GM18508 (cell line): ENCODE measurements at regions not wholly inside any gene's neighbourhood (a gene's known extent, or its start where the extent isn't known, plus 50 kb on each side); places are given as distances from the start of the nearest gene placed in this dataset.
"Not testable (repeated sequence)": the region's sequence is repeated elsewhere in the genome, so short reads cannot be mapped to it uniquely, and the experiment has no call there.

Experiments used
- ATAC-seq: cut with Tn5 transposase; IDR thresholded peaks from one replicate; pipeline ENCODE4 v1.9.1; 2021; ENCODE audit warnings: moderate number of reproducible peaks; ENCODE audit not compliant: insufficient read depth, unreplicated experiment

DNA sequence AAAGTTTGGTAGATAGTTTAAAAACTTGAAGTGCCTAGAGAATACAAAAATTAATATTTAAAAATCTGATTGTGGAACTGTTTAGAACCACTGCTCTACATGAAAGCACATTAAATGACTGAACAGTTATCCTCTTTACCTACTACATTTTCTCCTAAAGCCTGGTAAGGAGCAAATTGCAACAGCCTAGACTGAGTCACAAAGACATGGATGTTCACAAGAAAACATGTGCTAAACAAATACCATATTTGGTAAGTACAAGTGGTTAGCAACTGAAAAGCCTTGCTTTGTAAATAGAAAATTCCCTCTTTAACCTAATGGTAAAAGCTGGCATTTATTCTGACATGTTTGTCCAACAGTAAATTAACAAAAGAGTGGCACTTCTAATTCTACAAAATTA, 203.1 kb downstream of the FBXO8 start:
- ATAC-seq = no peak

GRCh38 chr4:174071595-174071994, 211.9 kb downstream of the FBXO8 start:
- no peak for ATAC-seq

DNA sequence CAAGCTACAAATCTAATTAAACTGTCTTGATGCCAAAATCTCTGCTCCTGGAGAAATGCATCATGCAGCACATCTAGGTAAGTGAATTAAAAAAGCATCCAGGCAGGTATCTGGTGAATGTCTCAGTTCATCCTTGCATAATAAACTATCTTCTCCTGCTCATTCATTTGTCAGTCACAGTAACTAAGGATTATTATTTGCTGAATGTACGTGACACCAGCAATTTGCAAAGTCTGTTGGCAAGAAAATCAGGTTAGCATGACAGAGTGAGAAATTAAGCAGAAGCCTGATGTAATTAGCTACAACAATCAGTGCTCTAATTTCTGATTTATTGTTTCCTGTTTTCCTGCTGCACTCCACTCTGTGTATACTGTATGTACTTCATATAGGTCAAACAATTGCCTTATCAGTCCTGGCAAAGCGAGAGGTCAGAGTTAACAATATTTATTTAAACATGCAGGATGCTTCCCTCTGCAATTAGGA, 213.6 kb downstream of the FBXO8 start:
- ATAC-seq = no peak

DNA sequence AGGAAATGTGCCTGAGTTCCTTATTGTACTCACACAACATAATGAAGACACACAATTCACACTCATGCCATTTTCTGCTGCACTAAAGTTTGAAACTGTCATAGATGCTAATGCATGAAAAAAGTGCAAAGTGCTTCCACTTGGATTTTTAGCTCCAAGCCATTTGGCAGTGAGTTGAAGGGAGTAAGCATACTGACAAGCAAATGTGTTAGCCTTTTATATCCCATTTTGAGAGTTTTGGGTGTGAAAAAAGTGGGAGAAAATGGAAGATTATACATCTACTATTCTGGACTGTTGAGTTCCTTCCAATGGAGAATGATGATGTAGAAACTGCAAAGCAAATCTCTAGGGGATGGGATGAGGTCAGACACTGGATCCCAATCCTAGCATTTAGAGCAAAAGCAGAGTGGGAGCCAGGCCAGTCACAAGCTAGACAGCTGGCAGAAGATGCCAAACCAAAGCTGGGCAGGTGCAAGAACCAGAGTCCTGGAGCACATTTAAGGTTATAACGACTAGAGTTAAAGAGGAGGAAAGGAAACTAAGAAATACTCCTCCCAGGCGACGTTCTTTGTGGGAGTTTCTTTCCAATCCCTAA, 216.8 kb downstream of the FBXO8 start:
- ATAC-seq = no peak

GRCh38 chr4:174062831-174063230, 220.6 kb downstream of the FBXO8 start:
- ATAC-seq = no peak

DNA sequence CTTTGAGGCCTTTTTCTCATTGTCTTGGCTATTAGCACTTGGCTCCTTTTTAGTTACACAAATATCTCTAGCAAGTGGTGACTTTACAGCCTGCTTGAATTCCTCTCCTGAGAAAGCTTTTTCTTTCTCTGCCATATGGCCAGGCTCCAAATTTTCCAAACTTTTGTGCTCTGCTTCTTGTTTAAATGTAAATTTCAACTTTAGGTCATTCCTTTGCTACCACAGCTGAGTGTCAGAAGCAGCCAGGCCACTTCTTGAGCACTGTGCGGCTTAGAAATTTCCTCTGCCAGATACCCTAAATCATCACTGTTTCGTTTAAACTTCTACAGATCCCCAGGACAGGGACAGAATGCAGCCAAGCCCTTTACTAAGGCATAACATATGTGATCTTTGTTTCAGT, 222.4 kb downstream of the FBXO8 start:
- ATAC-seq = no peak

- peak; percentile 64 for ATAC-seq
These were observed 224.6 kb downstream of the FBXO8 start for GRCh38 chr4:174058846-174059245.

GRCh38 chr4:174056959-174057358, 226.5 kb downstream of the FBXO8 start:
- no peak for ATAC-seq

GRCh38 chr4:174055344-174055743, 228.1 kb downstream of the FBXO8 start:
- no peak for ATAC-seq

- ATAC-seq = no peak
These were observed 229.6 kb downstream of the FBXO8 start for GRCh38 chr4:174053895-174054294.

GRCh38 chr4:174047363-174047762, 236.1 kb downstream of the FBXO8 start:
- ATAC-seq = no peak

DNA sequence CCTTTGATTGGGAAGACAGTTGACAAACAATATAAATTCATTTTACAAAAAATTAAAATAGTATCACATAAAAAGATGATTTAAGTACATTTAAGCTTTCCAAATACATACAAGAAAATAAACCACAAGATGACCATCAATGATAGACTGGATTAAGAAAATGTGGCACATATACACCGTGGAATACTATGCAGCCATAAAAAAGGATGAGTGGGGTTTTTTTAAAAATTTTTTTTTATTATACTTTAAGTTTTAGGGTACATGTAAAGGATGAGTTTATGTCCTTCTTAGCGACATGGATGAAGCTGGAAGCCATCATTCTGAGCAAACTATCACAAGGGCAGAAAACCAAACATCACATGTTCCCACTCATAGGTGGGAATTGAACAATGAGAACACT, 237.6 kb downstream of the FBXO8 start:
- ATAC-seq = not testable (repeated sequence)

DNA sequence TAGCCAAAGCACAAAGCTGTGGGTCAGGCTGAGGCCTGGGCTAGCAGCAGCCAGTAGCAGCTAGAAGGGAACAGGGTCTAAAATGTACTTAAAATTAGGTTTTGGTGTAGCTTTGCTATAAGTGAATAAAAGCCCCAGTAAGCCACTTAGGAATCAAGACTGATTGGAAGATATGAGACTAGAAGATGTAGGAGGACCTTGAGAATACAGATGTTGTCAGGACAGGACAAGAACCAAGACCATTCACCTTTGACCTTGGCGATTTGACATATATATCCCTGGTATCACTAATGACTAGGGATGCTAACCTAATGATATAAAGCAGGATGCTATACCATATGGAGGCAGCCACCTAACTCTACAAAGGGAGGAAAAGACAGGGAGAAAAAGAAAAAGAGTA, 238.1 kb downstream of the FBXO8 start:
- ATAC-seq = no peak

DNA sequence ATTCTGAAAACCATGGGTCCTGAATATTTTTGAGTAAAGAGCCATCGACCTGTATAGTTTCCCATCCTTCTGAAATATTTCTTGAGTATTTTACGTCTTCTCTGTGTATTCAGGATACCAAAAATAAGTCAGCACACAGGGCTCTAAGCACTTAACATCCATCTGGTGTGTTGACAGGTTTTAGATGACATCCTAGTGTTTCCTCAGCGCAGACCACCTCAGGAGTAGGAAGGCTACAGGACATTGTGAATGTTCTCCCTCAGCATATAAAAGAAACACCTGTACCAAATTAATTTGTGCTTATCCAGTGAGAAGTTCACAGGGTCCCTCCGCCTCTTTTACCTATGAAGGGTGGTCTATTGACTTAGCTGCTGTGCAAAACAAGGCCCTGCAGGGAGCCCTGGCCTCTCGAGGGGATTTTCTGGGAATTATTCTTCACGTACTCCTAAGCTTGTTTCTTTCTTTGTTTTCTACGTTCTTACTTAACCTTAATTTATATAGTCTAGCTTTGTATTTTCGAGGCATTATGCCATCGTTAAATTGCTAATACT, 241.8 kb downstream of the FBXO8 start:
- no peak for ATAC-seq

DNA sequence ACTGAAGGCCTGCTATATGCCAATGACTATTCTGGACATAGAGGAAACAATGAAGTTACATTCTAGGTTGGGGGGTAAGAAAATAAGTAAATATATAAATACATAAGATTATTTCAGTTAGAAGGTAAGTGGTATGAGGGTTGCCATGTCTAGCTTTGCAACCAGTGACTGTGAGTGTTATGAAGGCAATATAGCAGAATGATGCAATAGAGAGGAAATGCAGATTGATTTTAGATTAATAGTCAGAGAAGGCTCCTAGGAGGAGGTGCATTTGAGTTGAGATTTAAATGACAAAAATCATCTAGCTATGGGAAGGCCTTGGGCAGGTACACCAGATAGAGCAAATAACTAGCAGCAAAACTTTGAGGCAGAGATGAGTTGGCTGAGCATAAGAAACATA, 243.2 kb downstream of the FBXO8 start:
- ATAC-seq = no peak

- ATAC-seq = no peak
These were observed 245.0 kb downstream of the FBXO8 start for GRCh38 chr4:174038481-174038880.

DNA sequence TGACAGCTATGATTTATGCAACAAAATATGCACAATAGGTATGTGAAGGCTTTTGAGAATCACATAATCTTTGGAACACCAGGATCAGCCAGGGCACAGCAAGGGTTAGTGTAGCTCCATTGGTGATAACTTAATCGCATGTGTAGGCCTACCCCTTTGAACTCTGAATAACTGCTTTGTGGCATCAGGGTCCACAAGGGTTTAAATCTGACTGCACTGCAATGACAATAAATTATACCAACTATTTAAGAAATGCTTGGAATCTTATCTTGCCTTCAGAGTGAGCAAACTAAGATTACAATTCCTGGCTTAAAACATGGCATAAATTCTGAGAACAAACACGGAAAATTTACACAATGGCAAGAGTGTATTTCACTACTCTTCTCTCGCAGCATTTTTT, 245.8 kb downstream of the FBXO8 start:
- no peak for ATAC-seq

DNA sequence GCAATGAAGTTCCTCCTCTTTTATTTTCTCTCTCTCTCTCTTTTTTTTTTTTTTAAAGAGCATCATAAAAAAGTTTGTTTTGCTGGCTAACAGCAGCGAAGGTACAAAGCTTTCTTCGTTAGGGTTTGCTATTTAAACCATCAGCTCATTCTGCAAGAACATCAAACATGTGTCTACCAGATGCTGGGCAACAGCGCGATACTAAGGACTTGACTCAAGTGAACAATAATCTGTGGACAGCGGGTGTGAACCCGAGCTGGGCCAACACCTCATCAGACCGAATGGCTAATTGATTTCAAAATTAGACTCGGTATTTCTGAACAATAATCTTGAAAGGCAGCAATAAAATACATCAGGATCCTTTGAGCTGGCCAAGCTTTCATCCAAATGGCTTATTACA, 246.4 kb downstream of the FBXO8 start:
- ATAC-seq = no peak

DNA sequence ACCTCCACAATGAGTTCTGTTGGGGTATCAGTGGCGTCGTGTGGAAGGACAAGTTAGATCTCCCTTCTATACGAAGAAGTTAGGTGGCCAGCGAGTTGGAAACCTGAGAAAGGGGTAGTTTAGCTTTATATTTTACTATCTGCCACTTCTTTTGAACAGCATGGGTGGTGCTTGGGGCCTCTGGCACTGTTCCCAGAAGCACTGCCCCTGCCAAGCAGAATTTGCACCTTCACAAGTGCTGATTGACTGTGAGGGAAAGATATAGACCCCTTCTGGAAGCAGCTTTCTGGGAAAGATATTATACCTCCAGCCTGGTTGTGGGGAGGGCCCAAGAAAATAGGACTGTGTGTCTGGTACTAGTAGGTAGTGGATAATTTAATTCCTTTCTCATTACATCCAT, 246.9 kb downstream of the FBXO8 start:
- ATAC-seq = no peak

GRCh38 chr4:174036111-174036510, 247.4 kb downstream of the FBXO8 start:
- ATAC-seq = no peak

- ATAC-seq = no peak
These were observed 259.8 kb downstream of the FBXO8 start for GRCh38 chr4:174023641-174024040.

DNA sequence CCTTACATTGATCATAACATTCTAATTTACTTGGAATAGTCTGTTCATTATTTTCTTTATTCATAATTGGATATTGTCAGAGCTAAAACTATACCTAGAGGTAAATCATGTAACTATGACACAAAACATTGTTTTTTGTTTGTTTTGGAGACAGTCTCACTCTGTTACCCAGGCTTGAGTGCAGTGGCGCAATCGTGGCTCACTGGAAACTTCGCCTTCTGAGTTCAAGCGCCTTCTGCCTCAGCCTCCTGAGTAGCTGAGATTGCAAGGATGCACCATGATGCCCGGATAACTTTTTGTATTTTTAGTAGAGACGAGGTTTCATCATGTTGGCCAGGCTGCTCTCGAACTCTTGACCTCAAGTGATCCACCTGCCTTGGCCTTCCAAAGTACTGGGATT, 265.2 kb downstream of the FBXO8 start:
- ATAC-seq = no peak
